HepG2 (cell line): ENCODE measurements at regions not wholly inside any gene's neighbourhood (a gene's known extent, or its start where the extent isn't known, plus 50 kb on each side); places are given as distances from the start of the nearest gene placed in this dataset.

Experiments used
- ATAC-seq: fragments of 200-7000 bp; cut with Tn5 transposase; 3 replicates; pipeline ENCODE4 v1.9.1; 2020; ENCODE audit warnings: mild to moderate bottlenecking, moderate library complexity
- BruUV-seq: library from RNA; stranded (reverse); fragments of 400-500 nt; replicated peaks from 2 replicates; lab custom pipeline; 2021; lab: Mats Ljungman, UMichigan
- CTCF ChIA-PET: fragments of 300-600 bp; formaldehyde crosslinking; extraction: SDS; loops from one replicate; lab custom pipeline; 2021; ENCODE audit warnings: low total read pairs, inconsistent platforms, low intra/inter-chr PET ratio; lab: Yijun Ruan, JAX
- POLR2A ChIA-PET: fragments of 350-600 bp; sonication (Branson Sonifier 250); formaldehyde crosslinking; loops from one replicate; lab custom pipeline; 2020; ENCODE audit warnings: antibody characterized with exemption, inconsistent platforms; lab: Yijun Ruan, JAX
- DNase-seq: peaks from one replicate; pipeline ENCODE4 v3.0.0-alpha.2; 2015; ENCODE audit warnings: low spot score
- FAIRE-seq: peaks from 3 replicates; lab custom pipeline; 2011; peaks lifted over from hg19 to GRCh38; lab: Jason Lieb, UNC
- H2AFZ ChIP-seq: one replicate; pipeline ENCODE4 v1.6.1; 2011; ENCODE audit warnings: low read length, inconsistent platforms
- H3K27ac ChIP-seq: fragments of 300-600 bp; 3 replicates; pipeline ENCODE4 v1.8.0; 2011; ENCODE audit warnings: mixed run types, mild to moderate bottlenecking, mixed read lengths, low read length, inconsistent platforms; ENCODE audit not compliant: insufficient read depth; ENCODE audit errors: extremely low read length
- H3K27me3 ChIP-seq, 2 experiments: fragments of 200-600 bp in 1 of 2; 2 replicates in 1 of 2; 3 replicates in 1 of 2; pipeline versions ENCODE4 v1.6.0 to v1.8.0; 2011; ENCODE audit warnings: low read length in 2 of 2, mild to moderate bottlenecking in 2 of 2, moderate library complexity in 2 of 2, inconsistent platforms in 1 of 2; ENCODE audit not compliant: insufficient read depth in 2 of 2, control insufficient read depth in 1 of 2
- H3K36me3 ChIP-seq, 2 experiments: fragments of 200-600 bp in 1 of 2; replicated peaks in 1 of 2; 2 replicates in 1 of 2; 3 replicates in 1 of 2; pipeline versions ENCODE4 v1.5.1 to v1.8.0; 2011; ENCODE audit warnings: low read length in 2 of 2, inconsistent platforms in 1 of 2; ENCODE audit not compliant: insufficient read depth in 2 of 2, control insufficient read depth in 1 of 2
- H3K4me1 ChIP-seq: 2 replicates; pipeline ENCODE4 v1.5.1; 2012; ENCODE audit warnings: low read length, inconsistent platforms; ENCODE audit not compliant: insufficient read depth
- H3K4me2 ChIP-seq: 2 replicates; pipeline ENCODE4 v1.6.0; 2011; ENCODE audit warnings: low read depth, low read length, inconsistent platforms
- H3K4me3 ChIP-seq, 3 experiments: fragments of 200-600 bp in 1 of 3; sonication (generic), shearing (Covaris generic) in 1 of 3; replicated peaks in 1 of 3; 2 replicates each; pipeline ENCODE4 v1.5.1; 2011 to 2016; ENCODE audit warnings: low read length in 3 of 3, inconsistent platforms in 2 of 3, low read depth in 2 of 3, mild to moderate bottlenecking in 2 of 3, control low read depth in 1 of 3, mixed read lengths in 1 of 3; ENCODE audit not compliant: insufficient read depth in 1 of 3
- H3K79me2 ChIP-seq: one replicate; pipeline ENCODE4 v1.6.1; 2011; ENCODE audit warnings: low read length, inconsistent platforms; ENCODE audit not compliant: insufficient read depth
- H3K9ac ChIP-seq: 2 replicates; pipeline ENCODE4 v1.6.0; 2011; ENCODE audit warnings: mild to moderate bottlenecking, low read depth, low read length, inconsistent platforms; ENCODE audit not compliant: insufficient read depth
- H3K9me3 ChIP-seq: 2 replicates; pipeline ENCODE4 v1.5.1; 2012; ENCODE audit warnings: mild to moderate bottlenecking, low read length
- H4K20me1 ChIP-seq: 2 replicates; pipeline ENCODE4 v1.6.0; 2011; ENCODE audit warnings: inconsistent platforms, mild to moderate bottlenecking, low read length, moderate library complexity; ENCODE audit not compliant: insufficient read depth
- GMEB1 ChIP-seq: sonication (generic); formaldehyde crosslinking; IDR thresholded peaks from 2 replicates; pipeline ENCODE4 v1.5.1; 2020; ENCODE audit warnings: missing genetic modification reagents, mild to moderate bottlenecking, borderline replicate concordance
- HNF4G ChIP-seq, 2 experiments: sonication (generic) in 1 of 2; formaldehyde crosslinking in 1 of 2; IDR thresholded peaks; 2 replicates each; pipeline versions ENCODE4 v1.4.0 to v1.6.1; 2011 to 2020; ENCODE audit warnings: borderline replicate concordance in 2 of 2, low read depth in 2 of 2, mild to moderate bottlenecking in 2 of 2, low read length in 1 of 2, missing genetic modification reagents in 1 of 2, moderate library complexity in 1 of 2
- HOMEZ ChIP-seq: IDR thresholded peaks from 2 replicates; pipeline ENCODE4 v1.6.1; 2016; ENCODE audit warnings: low read depth
- IRF2 ChIP-seq: IDR thresholded peaks from 2 replicates; pipeline ENCODE4 v1.6.1; 2018; ENCODE audit warnings: missing genetic modification reagents, missing compliant biosample characterization
- MTF1 ChIP-seq: sonication (generic); formaldehyde crosslinking; IDR thresholded peaks from 2 replicates; pipeline ENCODE4 v1.5.0; 2020; ENCODE audit warnings: missing genetic modification reagents
- NR2F1 ChIP-seq, 2 experiments: fragments of 450-650 bp in 1 of 2; formaldehyde crosslinking in 1 of 2; IDR thresholded peaks; 2 replicates each; pipeline versions ENCODE4 v1.5.0 to v1.6.1; 2016 to 2020; ENCODE audit warnings: mild to moderate bottlenecking in 1 of 2, missing compliant biosample characterization in 1 of 2, missing genetic modification reagents in 1 of 2, moderate library complexity in 1 of 2
- SOX6 ChIP-seq, 2 experiments: fragments of 450-650 bp in 1 of 2; sonication (generic) in 1 of 2; formaldehyde crosslinking in 1 of 2; IDR thresholded peaks; 2 replicates each; pipeline versions ENCODE4 v1.4.0 to v1.6.1; 2017 to 2020; ENCODE audit warnings: antibody characterized with exemption in 1 of 2, mild to moderate bottlenecking in 1 of 2, missing genetic modification reagents in 1 of 2
- ZMYM3 ChIP-seq: sonication (generic); formaldehyde crosslinking; IDR thresholded peaks from 2 replicates; pipeline ENCODE4 v1.5.1; 2020; ENCODE audit warnings: mild to moderate bottlenecking, missing genetic modification reagents
- ZNF281 ChIP-seq: sonication (generic); formaldehyde crosslinking; IDR thresholded peaks from 2 replicates; pipeline ENCODE4 v1.4.0; 2020; ENCODE audit warnings: missing genetic modification reagents, borderline replicate concordance
- ZUFSP ChIP-seq: sonication (generic); formaldehyde crosslinking; IDR thresholded peaks from 2 replicates; pipeline ENCODE4 v1.9.0; 2021; ENCODE audit warnings: missing genetic modification reagents, mild to moderate bottlenecking, borderline replicate concordance
- WGBS: methylation state at CpG from one replicate; pipeline ENCODE4 v1.1.6; 2017; ENCODE audit warnings: low lambda C conversion rate; 5-methylcytosine and 5-hydroxymethylcytosine counted together
- in situ Hi-C: cut with HindIII; loops from 2 replicates; pipeline ENCODE4 v1.10.0; 2017; ENCODE audit warnings: low pct_unique_long_range_greater_than_20kb; ENCODE audit not compliant: extremely low pct_ligation_motif_present
- intact Hi-C: fragments of 100-400 bp; cut with micrococcal nuclease; formaldehyde crosslinking; loops from one replicate; pipeline ENCODE4 v1.10.0; 2022; ENCODE audit not compliant: unreplicated experiment

GRCh38 chr7:46296526-46296925, 375.5 kb upstream of the IGFBP3 start:
- no peak overlapping the region for H2AFZ ChIP-seq
- TF ChIP-seq SOX6 (IDR thresholded peaks at IDR 0.05) (no peak), SOX6 (CRISPR knock-in tag; IDR thresholded peaks at IDR 0.05) (no peak), ZUFSP (CRISPR knock-in tag) (no peak), IRF2 (no peak)
- POLR2A ChIA-PET, result no interaction called here
- H3K9ac ChIP-seq, result no peak overlapping the region
- no peaks in the 10 kb centered on the region for H3K79me2 ChIP-seq
- CTCF ChIA-PET, result no interaction called here
- no peak for ATAC-seq
- BruUV-seq, result no TSS peak
- no peak overlapping the region for H3K4me2 ChIP-seq
- no peaks in the 10 kb centered on the region for H4K20me1 ChIP-seq
- no peaks in the 10 kb centered on the region for H3K27me3 ChIP-seq
- no peaks in the 10 kb centered on the region for H3K4me1 ChIP-seq
- H3K4me3 ChIP-seq, result no peak overlapping the region
- intact Hi-C loops, result no loop called here
- no peak for FAIRE-seq
- H3K27ac ChIP-seq, result no peak overlapping the region
- 2% methylated on average over 1 of the region's 1 CpG for WGBS
- no peak for DNase-seq
- no peaks in the 10 kb centered on the region for H3K9me3 ChIP-seq
- in situ Hi-C loops, result no loop called here
- no peaks in the 10 kb centered on the region for H3K36me3 ChIP-seq

GRCh38 chr7:46294381-46294780, 373.3 kb upstream of the IGFBP3 start:
- Histone ChIP-seq H3K27me3 (no peaks in the 10 kb centered on the region), H3K9me3 (no peaks in the 10 kb centered on the region), H2AFZ (no peak overlapping the region), H3K79me2 (no peaks in the 10 kb centered on the region), H4K20me1 (no peaks in the 10 kb centered on the region), H3K4me1 (no peaks in the 10 kb centered on the region), H3K27ac (no peak overlapping the region), H3K4me3 (no peak overlapping the region), H3K36me3 (no peaks in the 10 kb centered on the region), H3K9ac (no peak overlapping the region), H3K4me2 (no peak overlapping the region)
- in situ Hi-C loops (no loop called here), intact Hi-C loops (no loop called here)
- 14% methylated on average over 5 of the region's 5 CpGs for WGBS
- FAIRE-seq (no peak), ATAC-seq (no peak), DNase-seq (no peak)
- BruUV-seq, result no TSS peak
- POLR2A ChIA-PET, result no interaction called here
- CTCF ChIA-PET, result no interaction called here
- TF ChIP-seq ZNF281 (CRISPR knock-in tag) (no peak), HNF4G (IDR thresholded peaks at IDR 0.05; ENCODE audit: borderline replicate concordance, low read depth, low read length) (no peak), HNF4G (CRISPR knock-in tag; IDR thresholded peaks at IDR 0.05; ENCODE audit: borderline replicate concordance, low read depth) (no peak), MTF1 (CRISPR knock-in tag) (no peak), ZMYM3 (CRISPR knock-in tag) (no peak), GMEB1 (CRISPR knock-in tag) (no peak), NR2F1 (CRISPR knock-in tag; IDR thresholded peaks at IDR 0.05) (no peak), HOMEZ (CRISPR knock-in tag) (no peak)
